ENCODE measurements at regions not wholly inside any gene's neighbourhood (a gene's known extent, or its start where the extent isn't known, plus 50 kb on each side); places are given as distances from the start of the nearest gene placed in this dataset.

DNA sequence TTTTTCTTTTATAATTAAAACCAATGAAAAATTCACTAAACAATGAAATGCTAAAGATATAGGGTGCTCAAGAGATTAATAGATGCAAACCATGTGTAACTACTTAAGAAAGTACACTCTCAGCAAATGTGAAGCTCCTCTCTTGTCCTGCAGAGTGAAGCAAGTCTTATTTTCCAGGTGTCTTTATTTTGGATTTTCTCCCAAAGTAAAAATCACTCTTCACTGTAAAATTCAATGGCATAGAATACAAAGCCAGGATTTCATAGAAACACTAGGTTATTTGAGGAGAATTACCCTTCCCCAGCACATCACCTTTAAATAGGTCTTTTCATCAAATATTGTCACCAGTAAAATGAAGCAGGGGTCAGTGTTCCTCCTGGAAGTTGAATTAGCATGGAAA is 57.0 kb upstream of the GIMD1 start:
- no peak overlapping the region for H3K27ac Mint-ChIP-seq
- intact Hi-C loops (cut with micrococcal nuclease): no loop called here
- H3K9me3 Mint-ChIP-seq: no peaks in the 10 kb centered on the region
- no peak overlapping the region for H3K4me3 Mint-ChIP-seq
- no peaks in the 10 kb centered on the region for H3K4me1 Mint-ChIP-seq (ENCODE audit: low read depth)
- H3K27me3 Mint-ChIP-seq: no peaks in the 10 kb centered on the region
- H3K36me3 Mint-ChIP-seq (ENCODE audit: low read depth): no peaks in the 10 kb centered on the region

DNA sequence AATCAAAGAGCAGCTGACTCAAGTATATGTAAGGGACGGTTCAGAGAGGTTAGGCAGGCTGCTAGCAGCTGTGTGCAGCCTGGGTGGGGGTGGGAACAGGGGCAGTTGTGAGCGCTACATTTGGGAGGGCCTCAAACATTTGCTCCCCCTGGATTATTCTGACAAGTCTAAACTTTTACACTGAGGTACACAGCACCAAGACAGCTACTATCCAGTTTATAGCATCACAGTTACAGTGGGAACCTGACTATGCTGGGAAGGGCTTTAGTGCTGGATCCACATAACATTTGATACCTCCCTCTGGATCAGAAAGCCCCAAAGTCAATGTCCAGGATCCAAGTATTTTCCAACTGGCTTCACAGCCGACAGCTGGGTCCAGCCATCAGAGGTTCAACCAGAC is 55.8 kb upstream of the GIMD1 start:
- intact Hi-C loops (cut with micrococcal nuclease): no loop called here

DNA sequence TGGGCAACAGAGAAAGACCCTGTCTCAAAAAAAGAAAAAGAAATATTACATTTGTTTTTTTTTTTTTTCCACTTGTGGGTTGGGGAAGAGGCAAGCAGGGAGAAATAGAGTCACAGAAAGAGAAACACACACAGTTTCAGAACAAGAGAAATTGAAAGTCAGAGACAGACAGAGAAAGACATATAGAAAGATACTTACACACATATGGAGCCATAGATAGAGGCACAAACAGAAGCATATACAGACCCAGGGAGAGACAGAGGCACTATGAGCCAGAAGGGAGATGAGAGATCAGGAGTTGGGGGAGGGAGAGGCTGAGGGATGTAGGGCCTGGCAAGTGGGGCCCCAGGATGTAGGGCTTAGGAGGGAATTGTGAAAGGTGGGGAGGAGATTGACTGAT is 55.2 kb upstream of the GIMD1 start:
- intact Hi-C loops (cut with micrococcal nuclease): no loop called here
- H3K9me3 Mint-ChIP-seq: no peaks in the 10 kb centered on the region
- no peaks in the 10 kb centered on the region for H3K4me1 Mint-ChIP-seq (ENCODE audit: low read depth)
- H3K27ac Mint-ChIP-seq: no peak overlapping the region
- no peak overlapping the region for H3K4me3 Mint-ChIP-seq
- no peaks in the 10 kb centered on the region for H3K27me3 Mint-ChIP-seq
- H3K36me3 Mint-ChIP-seq (ENCODE audit: low read depth): no peaks in the 10 kb centered on the region

More for the DNA sequence above, 55.8 kb upstream of the GIMD1 start:
- H3K4me1 Mint-ChIP-seq (ENCODE audit: low read depth): no peaks in the 10 kb centered on the region
- no peaks in the 10 kb centered on the region for H3K36me3 Mint-ChIP-seq (ENCODE audit: low read depth)
- H3K4me3 Mint-ChIP-seq: no peak overlapping the region
- H3K9me3 Mint-ChIP-seq: no peaks in the 10 kb centered on the region
- no peak overlapping the region for H3K27ac Mint-ChIP-seq
- H3K27me3 Mint-ChIP-seq: no peaks in the 10 kb centered on the region

DNA sequence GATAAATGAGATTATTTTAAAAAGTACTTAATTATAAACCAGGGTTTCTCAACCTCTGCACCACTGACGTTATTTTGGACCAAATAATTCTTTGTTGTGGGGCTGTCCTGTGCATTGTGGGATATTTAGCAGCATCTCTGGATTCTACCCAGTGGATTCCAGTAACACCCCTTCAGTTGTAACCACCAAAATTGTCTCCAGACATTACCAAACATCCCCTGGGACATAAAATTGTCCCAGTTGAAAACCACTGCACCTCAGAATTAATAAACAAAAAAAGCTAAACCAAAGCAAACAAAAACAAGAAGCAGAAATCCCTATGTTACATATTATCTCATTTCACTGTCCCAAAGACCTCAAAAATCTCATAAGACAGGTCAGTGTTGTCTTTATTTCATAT is 54.2 kb upstream of the GIMD1 start:
- Mint-ChIP-seq H3K4me3 (no peak overlapping the region), H3K9me3 (no peaks in the 10 kb centered on the region), H3K27me3 (no peaks in the 10 kb centered on the region), H3K27ac (no peak overlapping the region), H3K36me3 (ENCODE audit: low read depth) (no peaks in the 10 kb centered on the region), H3K4me1 (ENCODE audit: low read depth) (no peaks in the 10 kb centered on the region)
- intact Hi-C loops (cut with micrococcal nuclease): no loop called here

DNA sequence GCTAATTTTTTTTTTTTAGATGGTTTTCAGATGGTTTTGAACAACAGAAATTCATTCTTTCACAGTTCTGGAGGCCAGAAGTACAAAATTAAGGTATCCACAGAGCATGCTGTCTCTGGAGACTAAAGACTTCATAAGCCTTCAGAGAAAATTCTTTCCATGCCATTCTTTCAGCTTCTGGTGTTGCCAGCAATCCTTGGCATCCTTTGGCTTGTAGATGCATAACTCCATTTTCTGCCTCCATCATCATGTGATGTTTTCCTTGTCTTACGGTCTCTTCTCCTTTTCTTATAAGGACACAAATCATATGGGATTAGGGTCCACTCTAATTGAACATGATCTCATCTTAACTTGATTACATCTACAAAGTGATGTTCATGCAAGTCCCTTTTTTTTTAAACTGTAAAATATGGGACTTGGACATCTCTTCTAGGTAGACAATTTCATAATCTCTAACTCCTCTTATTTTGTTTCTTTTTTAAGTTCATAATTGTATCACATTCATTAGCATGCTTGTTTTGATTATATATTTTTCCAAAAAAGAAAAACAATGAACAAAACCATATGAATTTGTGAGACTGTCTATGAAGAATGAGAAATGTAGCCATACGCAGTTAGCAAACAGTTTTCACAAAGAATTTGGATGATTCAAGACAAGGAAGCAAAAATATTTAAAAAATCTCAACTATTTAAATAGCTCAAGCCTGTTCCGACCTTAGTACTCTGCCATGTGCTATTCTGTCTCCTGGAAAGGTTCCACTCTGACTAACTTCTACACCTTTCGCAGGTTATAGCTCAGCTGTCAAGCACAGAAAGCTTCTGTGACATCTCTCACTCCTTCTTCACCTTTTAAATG is 53.1 kb upstream of the GIMD1 start:
- Mint-ChIP-seq H3K4me3 (no peak overlapping the region), H3K9me3 (no peaks in the 10 kb centered on the region), H3K27ac (no peak overlapping the region), H3K27me3 (no peaks in the 10 kb centered on the region), H3K4me1 (ENCODE audit: low read depth) (no peaks in the 10 kb centered on the region), H3K36me3 (ENCODE audit: low read depth) (no peaks in the 10 kb centered on the region)
- intact Hi-C loops (cut with micrococcal nuclease): no loop called here

DNA sequence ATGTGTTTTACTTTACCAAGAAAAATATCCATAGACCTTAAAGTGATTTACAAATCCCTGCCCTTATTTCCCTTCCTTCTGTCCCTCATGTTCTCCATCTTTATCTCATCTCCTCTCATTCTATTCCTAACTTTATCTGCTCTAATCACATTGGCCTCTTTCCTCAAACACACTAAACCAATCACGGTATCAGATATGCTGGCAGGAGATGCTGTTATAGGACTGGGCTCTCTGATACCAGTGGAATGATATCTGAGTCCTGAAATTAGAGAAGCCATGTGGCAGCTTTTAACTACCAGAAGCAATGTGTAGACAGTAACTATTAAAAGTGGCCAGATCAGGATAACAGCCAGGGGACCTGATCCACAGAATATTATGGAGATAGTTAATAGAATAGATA is 49.9 kb upstream of the GIMD1 start:
- Mint-ChIP-seq H3K4me3 (no peak overlapping the region), H3K4me1 (ENCODE audit: low read depth) (no peaks in the 10 kb centered on the region), H3K27me3 (no peaks in the 10 kb centered on the region), H3K36me3 (ENCODE audit: low read depth) (no peaks in the 10 kb centered on the region), H3K9me3 (no peaks in the 10 kb centered on the region), H3K27ac (no peak overlapping the region)
- intact Hi-C loops (cut with micrococcal nuclease): no loop called here

Data from dendritic cell treated with granulocyte-macrophage colony-stimulating factor and Interleukin-4, amounts not matched to agents 40 ng/mL and 50 ng/mL, for 4 days (primary cell).